Fibroblast of skin of back (primary cell): ENCODE measurements at regions not wholly inside any gene's neighbourhood (a gene's known extent, or its start where the extent isn't known, plus 50 kb on each side); places are given as distances from the start of the nearest gene placed in this dataset.
"Not testable (repeated sequence)": the region's sequence is repeated elsewhere in the genome, so short reads cannot be mapped to it uniquely, and the experiment has no call there.

Experiments
- DNase-seq: peaks from one replicate; pipeline ENCODE4 v3.0.0-alpha.2; 2013

DNA sequence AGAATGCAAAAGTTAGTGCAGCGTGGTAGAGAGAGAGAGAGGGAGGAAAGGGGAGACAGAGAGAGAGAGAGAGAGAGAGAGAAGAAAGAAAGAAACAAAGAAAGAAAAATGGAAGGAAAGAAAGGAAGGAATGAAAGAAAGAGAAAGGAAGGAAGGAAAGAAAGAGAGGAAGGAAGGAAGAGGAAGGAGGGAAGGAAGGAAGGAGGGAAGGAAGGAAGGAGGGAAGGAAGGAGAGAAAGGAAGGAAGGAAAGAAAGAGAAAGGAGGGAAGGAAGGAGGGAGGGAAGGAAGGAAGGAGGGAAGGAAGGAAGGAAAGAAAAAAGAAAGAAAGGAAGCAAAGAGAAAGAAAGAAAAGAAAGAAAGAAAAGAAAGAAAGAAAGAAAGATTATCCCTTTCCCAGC lies 209.8 kb upstream of the MYO3A start:
- no peak for DNase-seq

DNA sequence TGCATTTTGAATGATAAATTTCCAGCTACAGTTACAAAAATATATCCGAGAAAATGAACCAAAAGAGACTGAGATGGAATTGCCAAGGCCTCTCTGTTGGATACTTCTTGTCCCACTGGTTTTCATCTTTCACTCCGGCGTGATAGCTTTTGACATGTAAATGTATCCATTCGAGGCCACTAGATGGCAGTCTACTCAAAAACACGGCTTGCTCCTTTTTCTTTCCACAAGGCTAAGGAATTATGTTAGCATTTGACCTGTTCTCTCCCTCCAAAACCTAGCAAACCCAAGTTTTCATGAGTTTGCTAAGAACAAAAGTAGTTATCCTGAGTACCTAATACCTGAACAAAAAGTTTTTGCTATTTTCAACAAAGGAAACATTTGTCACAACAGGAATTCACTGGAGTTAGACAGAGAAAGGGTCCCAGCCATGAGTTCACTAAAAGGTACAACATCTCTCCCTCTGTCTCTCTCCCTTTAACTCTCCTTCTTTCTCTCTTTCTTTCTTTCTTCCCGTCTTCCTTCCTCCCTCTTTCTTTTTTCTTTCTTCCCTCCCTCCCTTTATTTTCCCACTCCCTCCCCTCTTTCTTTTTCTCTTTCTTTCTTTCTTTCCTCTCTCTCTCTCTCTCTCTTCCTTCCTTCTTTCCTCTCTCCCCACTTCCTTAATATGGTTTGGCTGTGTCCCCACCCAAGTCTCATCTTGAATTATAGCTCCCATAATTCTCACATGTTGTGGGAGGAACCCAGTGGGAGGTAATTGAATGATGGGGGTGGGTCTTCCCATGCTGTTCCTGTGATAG lies 207.9 kb upstream of the MYO3A start:
- peak; percentile 52 for DNase-seq

- no peak for DNase-seq
These were observed 195.3 kb upstream of the MYO3A start for GRCh38 chr10:25738776-25739175.

DNA sequence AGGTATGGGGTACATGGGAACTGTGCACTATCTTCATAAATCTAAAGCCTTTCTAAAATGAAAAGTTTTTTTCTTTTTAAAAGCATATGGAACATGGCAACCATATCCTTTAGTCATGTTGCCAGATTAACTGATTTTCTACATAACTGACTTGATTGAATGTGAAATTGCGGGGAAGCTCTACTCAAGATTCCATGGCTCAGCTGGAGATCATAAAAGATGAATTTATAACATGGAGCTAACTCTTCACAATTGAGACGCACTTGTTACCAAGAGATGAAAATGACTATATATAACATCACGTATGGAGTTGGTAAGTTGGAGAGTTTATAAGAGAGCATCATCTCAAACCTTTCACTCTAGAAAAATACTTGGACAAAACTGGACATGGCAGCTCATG lies 190.2 kb upstream of the MYO3A start:
- no peak for DNase-seq

DNA sequence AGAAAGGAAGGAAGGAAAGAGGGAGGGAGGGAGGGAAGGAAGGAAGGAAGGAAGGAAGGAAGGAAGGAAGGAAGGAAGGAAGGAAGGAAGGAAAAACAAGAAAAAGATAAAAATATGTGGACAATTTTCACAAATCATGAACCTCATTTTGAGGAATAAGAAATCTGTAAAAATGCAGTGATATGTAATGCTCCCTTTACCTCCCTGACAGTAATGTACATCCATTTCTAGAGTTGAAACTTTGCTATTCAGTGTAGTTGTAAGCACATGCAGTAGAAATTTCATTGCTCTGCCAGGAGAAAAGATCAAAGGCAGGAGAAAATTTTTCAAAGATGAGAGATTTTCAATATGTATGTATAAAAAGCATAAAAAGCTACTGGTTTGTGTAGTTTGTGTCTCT lies 189.5 kb upstream of the MYO3A start:
- DNase-seq: no peak

DNA sequence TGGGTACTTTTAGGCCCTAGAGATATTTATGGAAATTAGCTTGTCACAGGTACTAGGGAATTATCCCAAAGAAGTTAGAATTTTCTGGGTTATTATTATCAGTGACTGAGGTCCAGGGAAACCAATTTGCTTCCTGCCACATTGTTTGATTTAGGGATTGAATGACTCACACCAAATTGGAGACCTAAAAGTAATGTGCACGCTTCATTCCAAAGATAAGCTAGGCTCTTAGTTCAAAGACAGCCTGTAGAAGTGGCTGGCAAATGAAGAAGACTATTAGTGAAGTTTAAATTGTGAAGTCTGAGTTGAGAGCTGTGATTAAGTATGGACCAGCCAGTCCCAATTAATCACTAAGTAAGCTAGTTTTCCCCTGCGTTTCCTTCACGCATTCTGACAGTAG lies 188.1 kb upstream of the MYO3A start:
- no peak for DNase-seq

- no peak for DNase-seq
These were observed 186.9 kb upstream of the MYO3A start for GRCh38 chr10:25747084-25747483.

GRCh38 chr10:25748509-25748908 lies 185.5 kb upstream of the MYO3A start:
- DNase-seq: no peak

DNA sequence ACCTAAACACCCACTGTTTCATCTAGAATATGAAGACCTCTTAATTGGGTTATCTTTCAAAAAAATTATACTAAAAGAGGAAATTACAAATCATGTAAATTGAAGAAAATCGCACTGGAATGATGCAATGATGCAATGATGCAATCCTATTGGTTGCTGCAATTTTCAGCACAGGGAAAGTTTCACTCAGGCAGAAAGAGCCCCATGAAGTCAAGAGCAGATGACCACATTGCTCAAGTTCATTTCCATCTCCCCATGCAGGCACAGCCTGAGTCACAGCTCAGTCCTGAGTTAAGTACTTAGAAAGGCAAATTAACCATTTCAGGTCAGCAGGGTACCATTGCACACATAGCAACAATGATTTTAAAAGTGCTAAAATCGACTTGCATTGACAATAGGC lies 180.3 kb upstream of the MYO3A start:
- no peak for DNase-seq

DNA sequence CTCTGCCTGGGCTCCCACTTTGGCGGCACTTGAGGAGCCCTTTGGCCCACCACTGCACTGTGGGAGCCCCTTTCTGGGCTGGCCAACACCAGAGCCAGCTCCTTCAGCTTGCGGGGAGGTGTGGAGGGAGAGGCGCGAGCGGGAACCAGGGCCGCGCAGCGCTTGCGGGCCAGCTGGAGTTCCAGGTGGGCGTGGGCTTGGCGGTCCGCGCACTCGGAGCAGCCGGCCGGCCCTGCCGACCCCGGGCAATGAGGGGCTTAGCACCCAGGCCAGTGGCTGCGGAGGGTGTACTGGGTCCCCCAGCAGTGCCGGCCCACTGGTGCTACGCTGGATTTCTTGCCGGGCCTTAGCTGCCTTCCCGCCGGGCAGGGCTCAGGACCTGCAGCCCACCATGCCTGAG lies 178.2 kb upstream of the MYO3A start:
- not testable (repeated sequence) for DNase-seq

- DNase-seq: no peak
These were observed 177.2 kb upstream of the MYO3A start for GRCh38 chr10:25756784-25757183.

DNA sequence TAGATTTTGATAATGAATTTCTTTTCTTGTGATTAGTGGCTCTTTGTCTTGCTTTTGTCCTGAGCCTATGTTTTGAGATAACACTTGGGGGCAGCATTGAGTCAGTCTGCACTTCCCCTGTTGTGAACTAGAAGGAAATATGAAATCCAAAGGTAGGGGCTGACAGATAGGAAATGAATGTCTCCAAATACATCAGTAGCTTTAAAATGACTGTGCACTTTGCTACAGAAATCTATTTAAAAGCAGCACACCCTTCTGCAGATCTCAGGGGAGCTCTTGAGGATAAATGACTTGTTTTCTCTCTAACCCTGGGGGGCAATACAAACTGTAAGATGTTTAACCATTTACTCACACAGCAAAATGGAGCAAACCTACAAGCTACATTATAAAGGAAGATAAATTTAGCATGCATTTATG lies 176.0 kb upstream of the MYO3A start:
- no peak for DNase-seq

DNA sequence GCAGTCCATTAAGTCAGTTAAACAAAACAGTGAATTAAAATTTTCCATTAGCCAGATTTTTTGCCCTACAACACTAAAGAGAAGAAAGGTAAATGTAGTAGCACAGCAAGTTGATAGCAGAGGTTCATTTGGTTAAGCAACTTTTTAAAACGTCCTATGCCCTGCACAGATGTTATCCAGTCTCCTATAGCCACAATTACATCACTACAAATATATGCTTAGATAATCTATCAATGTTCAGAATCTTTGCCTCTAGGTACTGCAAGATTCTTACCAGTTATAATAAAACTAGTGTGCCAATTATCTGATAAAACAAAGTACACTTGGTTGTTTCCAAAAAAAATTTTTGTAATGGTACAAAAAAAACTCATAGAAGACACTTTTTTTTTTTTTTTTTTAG lies 175.5 kb upstream of the MYO3A start:
- no peak for DNase-seq

DNA sequence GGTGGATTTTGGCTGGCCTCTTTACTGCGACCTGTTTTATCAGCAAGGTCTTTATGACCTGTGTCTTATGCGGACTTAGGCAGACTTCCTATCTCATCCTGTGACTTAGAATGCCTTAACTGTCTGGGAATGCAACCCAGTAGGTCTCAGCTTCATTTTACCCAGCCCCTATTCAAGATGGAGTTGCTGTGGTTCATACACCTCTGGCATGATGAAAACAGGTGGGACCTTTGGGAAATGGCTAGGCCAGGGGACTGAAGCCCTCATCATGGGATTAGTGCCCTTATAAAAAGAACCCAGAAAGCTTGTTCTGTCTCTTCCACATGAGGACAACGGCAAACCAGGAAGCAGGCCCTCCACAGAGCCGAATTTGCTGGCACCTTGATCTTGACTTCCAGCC lies 172.1 kb upstream of the MYO3A start:
- no peak for DNase-seq

DNA sequence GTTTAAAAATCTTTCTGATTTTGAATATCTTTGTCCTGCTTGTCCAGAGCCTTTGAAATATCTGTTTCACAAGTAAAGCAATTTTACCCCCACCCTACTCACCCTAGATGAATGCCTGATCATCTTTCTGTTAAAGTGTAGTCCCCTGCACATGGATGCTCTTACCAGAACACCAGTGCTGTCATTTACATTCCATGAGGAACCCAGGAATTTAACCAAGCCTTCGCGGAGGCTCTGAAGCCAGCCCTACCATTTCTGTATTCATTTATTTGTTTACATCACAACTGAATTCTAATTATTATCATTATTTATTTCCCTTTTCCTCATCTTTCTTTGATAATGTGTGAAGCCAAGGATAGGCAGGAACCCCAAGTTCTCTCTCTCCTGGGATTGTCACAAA lies 167.8 kb upstream of the MYO3A start:
- DNase-seq: no peak

DNA sequence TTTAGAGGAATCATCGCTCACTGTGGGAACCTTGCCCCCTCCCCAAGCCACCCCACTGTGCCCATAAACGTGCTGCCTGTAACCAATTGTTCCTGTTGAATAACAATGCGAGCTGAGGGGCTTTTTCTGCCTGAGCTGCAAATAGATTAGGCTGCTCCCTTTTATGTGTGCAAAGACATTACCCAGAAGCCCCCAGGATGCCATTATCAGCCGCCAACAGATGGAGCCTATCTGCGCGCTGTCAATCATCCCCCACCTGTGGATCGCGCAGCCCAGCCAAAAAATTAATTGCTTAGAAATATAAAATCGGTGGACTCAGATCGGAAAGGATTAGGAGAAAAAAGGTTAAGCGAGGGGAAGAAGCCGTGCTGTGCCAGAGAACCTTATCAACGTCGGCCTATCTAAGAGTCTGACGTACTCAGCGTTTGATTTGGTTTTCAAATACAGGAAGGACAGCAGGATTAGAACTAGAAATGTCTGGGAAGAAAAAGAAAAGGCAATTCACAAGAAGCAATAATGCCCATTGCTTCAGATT lies 167.3 kb upstream of the MYO3A start:
- no peak for DNase-seq

DNA sequence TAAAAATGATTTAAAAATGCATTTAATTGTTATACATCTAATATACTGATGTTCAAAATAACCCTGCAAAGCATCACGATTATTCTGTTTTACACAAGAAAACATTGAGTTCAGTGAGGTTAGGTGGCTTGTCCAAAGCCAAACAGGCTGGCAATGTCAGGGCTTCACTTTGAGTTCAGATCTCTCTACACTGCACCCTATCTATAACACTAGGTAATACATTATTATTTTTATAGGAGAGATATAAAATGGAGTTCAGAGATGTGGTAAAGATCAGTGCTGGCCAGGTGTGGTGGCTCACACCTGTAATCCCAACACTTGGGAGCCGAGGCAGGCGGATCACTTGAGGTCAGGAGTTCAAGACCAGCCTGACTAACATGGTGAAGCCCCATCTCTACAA lies 165.9 kb upstream of the MYO3A start:
- no peak for DNase-seq

DNA sequence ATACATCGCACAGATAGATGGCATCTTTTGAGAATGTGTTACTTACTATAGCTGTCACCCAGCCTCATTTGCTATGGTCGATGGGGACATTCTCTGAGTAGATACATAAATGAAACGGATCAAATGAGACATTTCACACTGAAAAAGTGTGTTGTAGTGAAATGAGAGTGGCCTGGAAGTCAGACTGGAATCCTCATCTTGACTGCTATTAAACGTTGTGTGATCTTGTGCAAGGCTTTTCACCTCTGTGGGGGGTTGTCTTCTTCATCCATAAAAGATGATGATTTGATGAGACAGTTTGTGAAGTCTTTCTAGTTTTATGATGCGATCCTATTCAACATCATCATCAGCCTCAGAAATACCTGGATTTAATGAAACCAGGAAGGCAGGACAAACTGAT lies 155.4 kb upstream of the MYO3A start:
- no peak for DNase-seq

DNA sequence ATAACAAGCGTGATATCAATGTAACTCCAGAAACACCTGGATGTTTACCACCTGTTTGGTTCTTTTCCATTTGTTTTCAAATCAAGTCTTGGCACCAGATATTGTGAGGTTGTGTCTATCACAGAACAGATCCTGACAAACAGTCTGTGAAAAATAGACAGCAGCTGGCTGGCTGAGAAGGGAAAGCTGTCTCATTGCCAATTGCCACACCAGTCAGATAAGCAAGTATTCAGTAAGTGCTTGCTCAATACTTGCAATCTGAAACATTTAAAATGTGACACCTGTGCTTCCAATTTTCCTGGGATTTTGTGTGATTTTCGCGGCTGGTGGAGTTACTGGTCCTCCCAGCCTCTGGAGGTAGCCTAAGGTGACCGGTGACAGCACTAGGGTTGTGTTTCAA lies 147.9 kb upstream of the MYO3A start:
- no peak for DNase-seq

- no peak for DNase-seq
These were observed 147.1 kb upstream of the MYO3A start for GRCh38 chr10:25786899-25787298.

DNA sequence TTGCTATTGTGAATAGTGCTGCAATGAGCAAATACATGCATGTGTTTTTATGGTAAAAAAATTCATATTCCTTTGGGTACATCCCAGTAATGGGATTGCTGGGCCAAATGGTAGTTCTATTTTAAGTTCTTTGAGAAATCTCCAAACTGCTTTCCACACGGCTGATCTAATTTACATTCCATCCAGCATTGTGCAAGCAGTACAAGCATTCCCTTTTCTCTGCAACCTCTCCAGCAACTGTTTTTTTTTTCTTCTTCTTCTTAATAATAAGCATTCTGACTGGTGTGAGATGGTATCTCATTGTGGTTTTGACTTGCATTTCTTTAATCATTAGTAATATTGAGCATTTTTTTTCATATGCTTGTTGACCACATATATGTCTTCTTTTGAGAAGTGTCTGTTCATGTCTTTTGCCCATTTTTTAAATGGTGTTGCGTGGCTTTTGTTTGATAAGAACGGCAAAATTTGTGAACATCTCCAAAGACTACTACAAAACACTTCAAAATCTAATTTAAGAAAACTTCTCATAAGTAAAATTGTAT lies 136.1 kb upstream of the MYO3A start:
- DNase-seq: no peak

GRCh38 chr10:25804505-25804904 lies 129.5 kb upstream of the MYO3A start:
- DNase-seq: no peak

DNA sequence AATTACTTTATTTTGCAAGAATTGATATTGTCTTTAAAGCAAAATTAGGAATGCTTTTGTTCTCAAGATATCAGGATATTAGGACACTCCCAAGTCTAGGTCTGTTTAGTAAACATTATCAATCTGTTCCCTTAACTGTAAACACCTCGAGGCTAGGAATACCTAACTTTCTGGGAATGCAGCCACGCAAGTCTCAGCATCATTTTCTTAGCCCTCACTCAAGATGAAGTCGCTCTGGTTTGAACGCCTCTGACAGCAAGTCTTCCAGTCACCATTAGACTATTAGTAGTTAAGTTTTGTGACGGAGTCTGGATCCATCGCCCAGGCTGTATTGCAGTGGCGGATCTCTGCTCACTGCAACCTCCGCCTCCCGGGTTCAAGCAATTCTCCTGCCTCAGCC lies 128.0 kb upstream of the MYO3A start:
- no peak for DNase-seq

DNA sequence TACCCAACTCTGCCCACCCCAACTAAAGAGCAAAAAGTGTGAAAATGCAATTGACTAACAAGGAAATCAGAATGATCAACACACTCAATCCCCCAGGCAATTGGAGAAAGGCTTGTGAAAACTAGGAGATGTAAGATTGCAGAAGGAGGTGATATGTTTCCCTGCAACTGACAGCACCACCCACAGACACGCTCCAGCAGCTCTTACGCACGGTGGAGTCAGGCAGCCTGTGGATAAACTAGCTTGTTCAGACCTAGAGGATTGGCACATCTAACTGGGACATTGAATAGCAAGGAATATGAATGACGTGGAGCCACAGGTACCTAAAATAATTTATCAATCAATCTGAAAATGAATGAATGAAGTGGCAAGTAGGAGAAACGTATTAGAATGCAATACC lies 125.7 kb upstream of the MYO3A start:
- DNase-seq: no peak
